PC-3 (cell line): ENCODE measurements at regions not wholly inside any gene's neighbourhood (a gene's known extent, or its start where the extent isn't known, plus 50 kb on each side); places are given as distances from the start of the nearest gene placed in this dataset.

Experiments used
- ATAC-seq: fragments of 200-7000 bp; cut with Tn5 transposase; 2 replicates; pipeline ENCODE4 v1.9.1; 2020; ENCODE audit warnings: mild to moderate bottlenecking, moderate library complexity
- BruUV-seq: library from RNA; stranded (reverse); fragments of 400-500 nt; replicated peaks from 2 replicates; lab custom pipeline; 2021; lab: Mats Ljungman, UMichigan
- CTCF ChIA-PET: fragments of 300-600 bp; sonication (Branson Sonifier 250); formaldehyde crosslinking; loops from one replicate; lab custom pipeline; 2022; ENCODE audit warnings: antibody characterized with exemption; lab: Charles Lee
- POLR2A ChIA-PET: fragments of 300-600 bp; sonication (Branson Sonifier 250); formaldehyde crosslinking; loops from one replicate; lab custom pipeline; 2022; ENCODE audit warnings: antibody characterized with exemption; ENCODE audit not compliant: unreplicated experiment; lab: Charles Lee
- DNase-seq: peaks from one replicate; pipeline ENCODE4 v3.0.0-alpha.2; 2015
- H2AFZ ChIP-seq: fragments of 300-600 bp; sonication (generic); 2 replicates; pipeline ENCODE4 v1.6.0; 2016; ENCODE audit warnings: antibody characterized with exemption, low read length
- H3F3A ChIP-seq: fragments of 300-600 bp; sonication (generic); one replicate; pipeline ENCODE4 v1.6.0; 2017; ENCODE audit warnings: antibody characterized with exemption, low read length, control low read depth, mild to moderate bottlenecking; ENCODE audit not compliant: unreplicated experiment
- H3K27ac ChIP-seq: fragments of 300-600 bp; sonication (generic); 2 replicates; pipeline ENCODE4 v1.5.1; 2016; ENCODE audit warnings: mild to moderate bottlenecking, low read length
- H3K27me3 ChIP-seq: fragments of 300-600 bp; sonication (generic); 2 replicates; pipeline ENCODE4 v1.6.1; 2016; ENCODE audit warnings: low read length, mixed read lengths
- H3K36me3 ChIP-seq: fragments of 300-600 bp; sonication (generic); 2 replicates; pipeline ENCODE4 v1.6.1; 2016; ENCODE audit warnings: low read depth, mixed run types, low read length, mixed read lengths
- H3K4me1 ChIP-seq: fragments of 300-600 bp; sonication (generic); 2 replicates; pipeline ENCODE4 v1.5.1; 2016; ENCODE audit warnings: low read length; ENCODE audit not compliant: insufficient read depth
- H3K4me2 ChIP-seq: fragments of 300-600 bp; sonication (generic); 2 replicates; pipeline ENCODE4 v1.6.0; 2016; ENCODE audit warnings: low read length
- H3K4me3 ChIP-seq: fragments of 300-600 bp; sonication (generic); 2 replicates; pipeline ENCODE4 v1.5.1; 2016; ENCODE audit warnings: mild to moderate bottlenecking, low read length, mixed read lengths
- H3K79me2 ChIP-seq: fragments of 300-600 bp; sonication (generic); 2 replicates; pipeline ENCODE4 v1.6.1; 2017; ENCODE audit warnings: low read length, mixed read lengths
- H3K9ac ChIP-seq: fragments of 300-600 bp; sonication (generic); 2 replicates; pipeline ENCODE4 v1.6.0; 2016; ENCODE audit warnings: mild to moderate bottlenecking, low read length
- H3K9me2 ChIP-seq: fragments of 300-600 bp; sonication (generic); replicated peaks from 2 replicates; pipeline ENCODE4 v1.6.1; 2016; ENCODE audit warnings: mixed run types, low read length, mixed read lengths
- H3K9me3 ChIP-seq: fragments of 300-600 bp; sonication (generic); 2 replicates; pipeline ENCODE4 v1.6.1; 2016; ENCODE audit warnings: low read length, mixed read lengths
- H4K20me1 ChIP-seq: fragments of 300-600 bp; sonication (generic); 2 replicates; pipeline ENCODE4 v1.6.1; 2016; ENCODE audit warnings: low read length, mixed read lengths
- EZH2 ChIP-seq: fragments of 300-600 bp; sonication (generic); IDR thresholded peaks from one replicate; pipeline ENCODE4 v1.6.1; 2017; ENCODE audit warnings: antibody characterized with exemption, mild to moderate bottlenecking, low read length; ENCODE audit not compliant: unreplicated experiment
- EZH2phosphoT487 ChIP-seq: fragments of 300-600 bp; sonication (generic); IDR thresholded peaks from 2 replicates; pipeline ENCODE4 v1.6.1; 2018; ENCODE audit warnings: mild to moderate bottlenecking, antibody characterized with exemption, low read length, borderline replicate concordance
- intact Hi-C: fragments of 100-400 bp; cut with micrococcal nuclease; formaldehyde crosslinking; loops from 2 replicates; pipeline ENCODE4 v1.9.0; 2023
- TF ChIP-seq, protein P1 (sequence below): fragments of 300-600 bp; sonication (generic); conservative IDR thresholded peaks from 2 replicates; pipeline ENCODE4 v1.5.1; 2017; ENCODE audit warnings: antibody characterized with exemption, low read depth, mild to moderate bottlenecking, low read length

GRCh38 chr21:35309316-35309715 lies 260.2 kb upstream of the RUNX1 start:
- Histone ChIP-seq H3K4me2 (no peak overlapping the region), H3K79me2 (no peaks in the 10 kb centered on the region), H4K20me1 (no peaks in the 10 kb centered on the region), H3K36me3 (no peaks in the 10 kb centered on the region), H3K4me1 (no peaks in the 10 kb centered on the region), H3K27ac (no peak overlapping the region), H3K4me3 (no peak overlapping the region), H3K9me3 (no peaks in the 10 kb centered on the region), H3F3A (no peaks in the 10 kb centered on the region), H2AFZ (no peak overlapping the region), H3K9ac (no peak overlapping the region), H3K9me2 (no peaks in the 10 kb centered on the region), H3K27me3 (no peaks in the 10 kb centered on the region)
- ChIA-PET CTCF (no interaction called here), POLR2A (no interaction called here)
- ATAC-seq (no peak), DNase-seq (no peak)
- BruUV-seq, result no TSS peak
- TF ChIP-seq, protein P1, sequence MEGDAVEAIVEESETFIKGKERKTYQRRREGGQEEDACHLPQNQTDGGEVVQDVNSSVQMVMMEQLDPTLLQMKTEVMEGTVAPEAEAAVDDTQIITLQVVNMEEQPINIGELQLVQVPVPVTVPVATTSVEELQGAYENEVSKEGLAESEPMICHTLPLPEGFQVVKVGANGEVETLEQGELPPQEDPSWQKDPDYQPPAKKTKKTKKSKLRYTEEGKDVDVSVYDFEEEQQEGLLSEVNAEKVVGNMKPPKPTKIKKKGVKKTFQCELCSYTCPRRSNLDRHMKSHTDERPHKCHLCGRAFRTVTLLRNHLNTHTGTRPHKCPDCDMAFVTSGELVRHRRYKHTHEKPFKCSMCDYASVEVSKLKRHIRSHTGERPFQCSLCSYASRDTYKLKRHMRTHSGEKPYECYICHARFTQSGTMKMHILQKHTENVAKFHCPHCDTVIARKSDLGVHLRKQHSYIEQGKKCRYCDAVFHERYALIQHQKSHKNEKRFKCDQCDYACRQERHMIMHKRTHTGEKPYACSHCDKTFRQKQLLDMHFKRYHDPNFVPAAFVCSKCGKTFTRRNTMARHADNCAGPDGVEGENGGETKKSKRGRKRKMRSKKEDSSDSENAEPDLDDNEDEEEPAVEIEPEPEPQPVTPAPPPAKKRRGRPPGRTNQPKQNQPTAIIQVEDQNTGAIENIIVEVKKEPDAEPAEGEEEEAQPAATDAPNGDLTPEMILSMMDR, result no peak
- TF ChIP-seq EZH2 (no peak), EZH2phosphoT487 (no peak)
- intact Hi-C loops, result no loop called here

DNA sequence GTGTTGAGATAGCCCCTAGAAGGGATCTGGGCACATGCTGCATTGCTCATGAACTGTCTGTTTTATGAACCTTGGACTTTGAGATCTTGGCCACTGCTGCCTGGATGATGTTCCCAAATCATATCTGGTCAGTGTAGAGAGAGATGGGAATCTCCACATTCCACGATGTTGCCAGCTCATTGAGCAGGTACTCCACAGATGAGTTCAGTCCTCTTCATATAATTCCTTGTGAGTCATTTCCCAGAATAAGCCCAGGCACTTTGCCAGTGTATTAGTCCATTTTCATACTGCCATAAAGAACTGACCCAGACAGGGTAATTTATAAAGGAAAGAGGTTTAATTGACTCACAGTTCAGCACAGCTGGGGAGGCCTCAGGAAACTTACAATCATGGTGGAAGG lies 254.0 kb upstream of the RUNX1 start:
- peak; percentile 98 for DNase-seq
- no peak overlapping the region for H3K4me2 ChIP-seq
- no TSS peak for BruUV-seq
- peaks cover 7% of the 10 kb centered on the region for H3K9me3 ChIP-seq
- no peaks in the 10 kb centered on the region for H3K27me3 ChIP-seq
- no peak overlapping the region for H3K9ac ChIP-seq
- no peak for TF ChIP-seq EZH2phosphoT487
- TF ChIP-seq, protein P1, result no peak
- H2AFZ ChIP-seq, result no peak overlapping the region
- H3K4me3 ChIP-seq, result no peak overlapping the region
- ChIA-PET CTCF (no interaction called here), POLR2A (interaction anchor here (0.5 to 1.0 kb wide), 2 partner anchors 72 to 1127 kb away, joined by 3 to 4 read pairs; no protein-coding TSS in a partner anchor)
- no peaks in the 10 kb centered on the region for H3K9me2 ChIP-seq
- H3K27ac ChIP-seq, result peak overlapping the region; percentile 46
- peak; percentile 100 for ATAC-seq
- peaks cover 18% of the 10 kb centered on the region for H3K4me1 ChIP-seq
- no peaks in the 10 kb centered on the region for H3K79me2 ChIP-seq
- intact Hi-C loops, result no loop called here
- H3F3A ChIP-seq, result no peaks in the 10 kb centered on the region
- no peaks in the 10 kb centered on the region for H4K20me1 ChIP-seq
- H3K36me3 ChIP-seq, result peaks cover 5% of the 10 kb centered on the region; the same call in 1 of the 2 replicates

- peaks cover 2% of the 10 kb centered on the region; the same call in 1 of the 2 replicates for H3K36me3 ChIP-seq
- no peak overlapping the region for H3K27ac ChIP-seq
- POLR2A ChIA-PET, result no interaction called here
- H3K79me2 ChIP-seq, result no peaks in the 10 kb centered on the region
- peaks cover 35% of the 10 kb centered on the region for H3K4me1 ChIP-seq
- BruUV-seq, result no TSS peak
- TF ChIP-seq, protein P1, result no peak
- TF ChIP-seq EZH2phosphoT487 (no peak), EZH2 (no peak)
- no peak overlapping the region for H2AFZ ChIP-seq
- CTCF ChIA-PET, result no interaction called here
- no peak for ATAC-seq
- H3K27me3 ChIP-seq, result no peaks in the 10 kb centered on the region
- H3K4me2 ChIP-seq, result no peak overlapping the region
- H3K9me3 ChIP-seq, result peaks cover 2% of the 10 kb centered on the region
- no peak overlapping the region for H3K9ac ChIP-seq
- H3F3A ChIP-seq, result no peaks in the 10 kb centered on the region
- H3K9me2 ChIP-seq, result no peaks in the 10 kb centered on the region
- peak; percentile 16 for DNase-seq
- no peak overlapping the region for H3K4me3 ChIP-seq
- intact Hi-C loops, result no loop called here
- no peaks in the 10 kb centered on the region for H4K20me1 ChIP-seq
Measured at GRCh38 chr21:35298757-35299156, 249.7 kb upstream of the RUNX1 start.
